Kidney (tissue), 13 donors: ENCODE measurements at regions not wholly inside any gene's neighbourhood (a gene's known extent, or its start where the extent isn't known, plus 50 kb on each side); places are given as distances from the start of the nearest gene placed in this dataset.

Experiments
- DNase-seq, 5 donors: peaks; one replicate each; pipeline ENCODE4 v3.0.0-alpha.2; 2013 to 2020
- FAIRE-seq: peaks from 2 replicates; lab custom pipeline; 2012; peaks lifted over from hg19 to GRCh38; lab: Jason Lieb, UNC
- H3K27ac ChIP-seq, 2 donors: one replicate each; pipeline ENCODE4 v1.7.0; 2013; ENCODE audit warnings: low read depth in 2 of 2, low read length in 2 of 2, inconsistent platforms in 1 of 2
- H3K27me3 ChIP-seq: one replicate; pipeline ENCODE4 v1.7.1; 2013; ENCODE audit warnings: low read length, inconsistent platforms; ENCODE audit not compliant: control insufficient read depth, insufficient read depth
- H3K36me3 ChIP-seq, 3 donors: one replicate each; pipeline versions ENCODE4 v1.7.0 to v1.7.1; 2013; ENCODE audit warnings: low read length in 3 of 3, control low read depth in 1 of 3, inconsistent platforms in 1 of 3; ENCODE audit not compliant: insufficient read depth in 3 of 3, control insufficient read depth in 2 of 3
- H3K4me1 ChIP-seq, 3 donors: one replicate each; pipeline versions ENCODE4 v1.7.0 to v1.7.1; 2013; ENCODE audit warnings: low read length in 3 of 3, inconsistent platforms in 1 of 3, low read depth in 1 of 3; ENCODE audit not compliant: control insufficient read depth in 2 of 3, insufficient read depth in 2 of 3
- H3K4me3 ChIP-seq, 3 donors: one replicate each; pipeline versions ENCODE4 v1.7.0 to v1.8.1; 2013; ENCODE audit warnings: low read length in 3 of 3, control low read depth in 1 of 3, inconsistent platforms in 1 of 3
- H3K9ac ChIP-seq, 3 donors: one replicate each; pipeline versions ENCODE4 v1.7.0 to v1.7.1; 2013; ENCODE audit warnings: low read length in 3 of 3, control low read depth in 1 of 3, inconsistent platforms in 1 of 3
- H3K9me3 ChIP-seq, 3 donors: one replicate each; pipeline versions ENCODE4 v1.7.0 to v1.7.1; 2013; ENCODE audit warnings: low read length in 3 of 3, control low read depth in 1 of 3, inconsistent platforms in 1 of 3; ENCODE audit not compliant: control insufficient read depth in 2 of 3, insufficient read depth in 1 of 3
- intact Hi-C: fragments of 100-400 bp; cut with DNase I; formaldehyde crosslinking; loops from one replicate; pipeline ENCODE4 v1.11.1; 2022
- TF ChIP-seq, protein P1 (sequence below): IDR thresholded peaks from 3 replicates; pipeline ENCODE4 v1.5.1; 2012; ENCODE audit warnings: mild to moderate bottlenecking, moderate library complexity, borderline replicate concordance; ENCODE audit not compliant: insufficient read depth; ENCODE audit errors: extremely low read depth
- donor health status: control.
- donor health status: control.
- donor health status: control.
- donor health status: control.
- donor health status: control.
- donor health status: DM: yes; HTN: yes; CAD: no.
- donor health status: Normal renal cell carcinoma (clear cell type).

DNA sequence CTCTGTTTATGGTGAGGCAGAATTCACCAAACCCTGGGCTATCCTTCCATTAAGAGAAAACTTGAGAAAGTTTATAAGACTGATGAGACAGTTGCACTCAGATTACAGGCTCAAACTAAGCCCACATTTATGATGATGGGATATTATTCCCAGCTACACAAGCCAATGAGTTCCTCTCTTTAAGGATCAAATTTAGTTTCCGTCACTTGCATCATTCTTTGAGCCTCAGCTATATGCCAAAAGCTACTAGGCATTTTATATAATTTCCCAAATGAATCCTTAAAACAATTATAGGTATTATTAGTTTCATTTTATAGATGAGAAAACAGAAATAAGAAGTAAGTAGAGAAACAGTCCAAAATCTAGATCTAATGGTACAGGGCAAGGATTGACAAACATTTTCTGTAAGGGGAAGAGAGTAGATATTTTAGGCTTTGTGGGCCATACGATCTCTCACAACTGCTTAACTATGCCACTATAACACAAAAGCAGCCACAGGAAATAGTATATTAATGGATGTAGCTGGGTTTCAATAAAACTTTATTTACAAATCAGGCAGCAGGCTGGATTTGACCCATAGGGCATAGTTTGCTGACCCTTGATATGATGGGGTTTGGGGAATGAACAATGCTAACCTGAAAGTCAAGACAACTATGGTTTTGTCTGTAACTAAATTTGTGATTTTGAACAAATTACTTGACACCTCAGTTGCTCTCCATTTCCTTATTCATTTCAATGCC lies 91.8 kb upstream of the PLXNC1 start:
- H3K27me3 ChIP-seq, result no peaks in the 10 kb centered on the region
- FAIRE-seq, result no peak

DNA sequence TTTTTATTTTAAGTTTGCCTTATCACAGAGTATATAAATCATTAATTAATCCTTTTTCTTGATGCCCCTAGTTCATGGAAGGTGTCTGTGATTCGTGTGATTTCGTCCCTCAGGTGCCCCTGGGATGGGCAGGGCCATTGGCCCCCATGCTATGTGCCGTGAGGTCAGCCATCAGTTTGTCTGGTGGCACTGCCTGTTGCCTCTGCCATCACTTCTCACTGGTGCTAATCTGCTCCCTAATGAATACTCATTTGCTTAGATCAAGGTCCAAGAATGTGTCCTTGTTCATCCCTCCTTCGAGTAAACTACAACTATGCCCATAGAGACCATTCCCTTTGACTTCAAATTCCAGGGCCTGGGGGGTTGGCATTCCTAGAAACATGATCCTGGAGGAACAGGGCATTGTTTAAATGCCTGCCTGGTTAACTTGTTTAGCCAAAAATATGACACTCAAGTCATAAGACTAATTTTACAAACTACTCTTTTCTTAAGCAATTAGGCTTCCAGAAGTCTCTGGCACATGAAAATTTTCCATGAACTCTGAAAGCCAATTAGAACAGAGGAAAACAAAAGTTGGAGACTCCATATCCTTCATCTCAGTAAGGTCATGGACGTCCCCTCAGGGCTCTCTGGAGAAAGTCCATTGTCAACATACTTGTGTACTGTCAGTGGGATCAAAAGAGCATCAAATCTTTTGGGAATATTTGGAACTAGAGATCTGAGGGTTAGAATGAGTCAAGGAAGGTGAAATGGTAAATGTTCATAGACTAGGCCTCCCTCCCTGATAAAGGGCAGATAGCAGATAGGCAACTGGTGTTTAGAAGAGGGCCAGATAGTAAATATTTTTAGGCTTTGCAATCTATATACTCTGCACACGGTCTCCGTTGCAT lies 90.9 kb upstream of the PLXNC1 start:
- no peaks in the 10 kb centered on the region for H3K27me3 ChIP-seq

More for the DNA sequence above, 91.8 kb upstream of the PLXNC1 start:
- no peak for DNase-seq
- H3K4me1 ChIP-seq, result peaks cover 0 to 2% (median 0%) of the 10 kb centered on the region in 3 donors
- TF ChIP-seq, protein P1, sequence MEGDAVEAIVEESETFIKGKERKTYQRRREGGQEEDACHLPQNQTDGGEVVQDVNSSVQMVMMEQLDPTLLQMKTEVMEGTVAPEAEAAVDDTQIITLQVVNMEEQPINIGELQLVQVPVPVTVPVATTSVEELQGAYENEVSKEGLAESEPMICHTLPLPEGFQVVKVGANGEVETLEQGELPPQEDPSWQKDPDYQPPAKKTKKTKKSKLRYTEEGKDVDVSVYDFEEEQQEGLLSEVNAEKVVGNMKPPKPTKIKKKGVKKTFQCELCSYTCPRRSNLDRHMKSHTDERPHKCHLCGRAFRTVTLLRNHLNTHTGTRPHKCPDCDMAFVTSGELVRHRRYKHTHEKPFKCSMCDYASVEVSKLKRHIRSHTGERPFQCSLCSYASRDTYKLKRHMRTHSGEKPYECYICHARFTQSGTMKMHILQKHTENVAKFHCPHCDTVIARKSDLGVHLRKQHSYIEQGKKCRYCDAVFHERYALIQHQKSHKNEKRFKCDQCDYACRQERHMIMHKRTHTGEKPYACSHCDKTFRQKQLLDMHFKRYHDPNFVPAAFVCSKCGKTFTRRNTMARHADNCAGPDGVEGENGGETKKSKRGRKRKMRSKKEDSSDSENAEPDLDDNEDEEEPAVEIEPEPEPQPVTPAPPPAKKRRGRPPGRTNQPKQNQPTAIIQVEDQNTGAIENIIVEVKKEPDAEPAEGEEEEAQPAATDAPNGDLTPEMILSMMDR, result no peak
- no peak overlapping the region for H3K27ac ChIP-seq
- intact Hi-C loops, result no loop called here
- H3K9ac ChIP-seq, result no peak overlapping the region
- H3K36me3 ChIP-seq, result no peaks in the 10 kb centered on the region
- no peak overlapping the region for H3K4me3 ChIP-seq
- H3K9me3 ChIP-seq, result no peaks in the 10 kb centered on the region

DNA sequence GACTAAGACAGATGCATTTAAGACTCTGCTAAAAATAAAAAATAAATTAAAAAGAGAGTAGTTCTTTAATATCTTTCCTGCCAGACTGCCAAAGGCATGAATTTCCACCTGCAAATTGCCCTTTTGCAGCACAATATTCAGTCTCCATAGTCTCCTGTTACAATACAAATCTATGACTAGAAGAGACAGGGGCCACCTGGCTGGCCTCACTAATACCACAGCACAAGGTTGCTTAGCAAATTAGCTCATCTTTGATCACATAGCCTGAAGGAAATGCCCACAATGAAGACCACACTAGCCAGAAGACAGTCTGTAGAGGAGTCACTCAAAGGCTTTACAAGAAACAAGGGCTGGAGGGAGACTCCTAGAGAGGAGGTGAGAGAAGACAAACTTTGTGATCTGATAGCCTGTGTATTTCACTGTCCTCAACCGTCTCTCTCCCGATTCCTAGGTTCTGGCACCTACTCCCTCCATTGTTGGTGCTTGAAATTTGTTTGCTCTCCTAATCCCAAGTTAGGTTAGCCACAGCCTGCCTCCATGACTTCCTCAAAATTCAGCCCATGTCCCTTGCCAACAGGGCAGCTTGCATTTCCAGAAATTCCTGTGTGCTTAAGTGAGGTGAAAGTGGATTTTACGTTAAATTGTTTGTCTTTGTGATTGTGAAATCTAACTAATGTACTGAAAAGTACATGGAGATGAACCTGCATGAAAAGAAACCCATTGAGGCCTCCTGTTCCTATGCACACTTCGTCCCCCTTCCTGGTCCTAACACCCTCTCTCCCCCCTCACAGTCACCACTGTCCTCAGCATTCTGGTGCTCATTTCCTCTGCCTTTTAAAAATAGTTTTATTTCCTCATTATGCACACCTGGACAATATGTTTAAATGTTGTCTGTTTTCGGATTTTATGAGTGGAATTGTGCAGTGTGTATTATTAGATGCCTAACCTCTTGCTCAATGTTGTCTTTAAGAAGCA lies 88.7 kb upstream of the PLXNC1 start:
- no peaks in the 10 kb centered on the region for H3K36me3 ChIP-seq
- no peak overlapping the region for H3K4me3 ChIP-seq
- H3K27me3 ChIP-seq, result no peaks in the 10 kb centered on the region
- TF ChIP-seq, protein P1, result no peak
- FAIRE-seq (no peak), DNase-seq (no peak)
- no peak overlapping the region for H3K9ac ChIP-seq
- no peak overlapping the region for H3K27ac ChIP-seq
- intact Hi-C loops, result no loop called here
- H3K9me3 ChIP-seq, result no peaks in the 10 kb centered on the region
- peaks cover 0 to 2% (median 0%) of the 10 kb centered on the region in 3 donors for H3K4me1 ChIP-seq

More for the DNA sequence above, 90.9 kb upstream of the PLXNC1 start:
- Histone ChIP-seq H3K4me3 (no peak overlapping the region), H3K9ac (no peak overlapping the region), H3K4me1 (peaks cover 0 to 2% (median 0%) of the 10 kb centered on the region in 3 donors), H3K27ac (peak overlapping the region in 1 of 2 donors; percentile 88), H3K9me3 (no peaks in the 10 kb centered on the region), H3K36me3 (no peaks in the 10 kb centered on the region)
- DNase-seq (peak in 1 of 5 donors; percentile 24), FAIRE-seq (no peak)
- intact Hi-C loops, result no loop called here
- TF ChIP-seq, protein P1, result no peak
